ENCODE measurements at regions not wholly inside any gene's neighbourhood (a gene's known extent, or its start where the extent isn't known, plus 50 kb on each side); places are given as distances from the start of the nearest gene placed in this dataset.

DNA sequence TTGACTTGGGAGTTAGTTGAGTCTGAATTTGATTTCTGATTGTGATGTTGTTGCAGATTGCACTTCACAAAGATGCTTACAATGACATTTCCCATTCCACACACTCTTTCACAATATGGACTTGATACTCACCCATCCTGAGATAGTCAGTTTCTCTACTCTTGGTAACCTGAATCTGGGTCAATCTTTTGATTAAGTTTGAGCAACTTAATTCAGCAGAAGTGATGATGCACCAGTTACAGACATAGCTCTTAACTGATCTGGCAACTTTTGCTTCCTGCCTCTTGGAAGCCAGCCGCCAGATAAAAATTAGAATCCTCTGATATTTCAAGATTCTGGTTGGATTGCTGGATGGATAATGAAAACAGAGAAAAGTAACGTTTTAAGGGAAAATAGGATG lies 79.7 kb upstream of the OSMR start:
- TF ChIP-seq REST (IDR thresholded peaks at IDR 0.05; ENCODE audit: insufficient read depth in 1 of 2, low read depth in 2 of 2, low read length in 2 of 2) (no peak), TAF1 (IDR thresholded peaks at IDR 0.05; ENCODE audit: borderline replicate concordance, insufficient read depth, low read length) (no peak), POLR2AphosphoS5 (IDR thresholded peaks at IDR 0.05; ENCODE audit: low read depth, low read length) (0 out of 2 replicates have a peak, but pooled peaks have one; percentile 24), SIN3A (IDR thresholded peaks at IDR 0.05; ENCODE audit: borderline replicate concordance, insufficient read depth, low read length) (no peak)

Data from PFSK-1 (cell line).